GM19240 (cell line): ENCODE measurements at regions not wholly inside any gene's neighbourhood (a gene's known extent, or its start where the extent isn't known, plus 50 kb on each side); places are given as distances from the start of the nearest gene placed in this dataset.
"Not testable (repeated sequence)": the region's sequence is repeated elsewhere in the genome, so short reads cannot be mapped to it uniquely, and the experiment has no call there.

Source experiments
- DNase-seq: peaks from one replicate; pipeline ENCODE4 v3.0.0; 2011; ENCODE audit warnings: low spot score; ENCODE audit not compliant: insufficient read length

- DNase-seq = no peak
Measured at GRCh38 chr5:126027149-126027548, 396.1 kb upstream of the GRAMD2B start.

GRCh38 chr5:126027652-126028051 is 395.6 kb upstream of the GRAMD2B start:
- no peak for DNase-seq

GRCh38 chr5:126028336-126028735 is 394.9 kb upstream of the GRAMD2B start:
- no peak for DNase-seq

- not testable (repeated sequence) for DNase-seq
Measured at GRCh38 chr5:126029282-126029681, 393.9 kb upstream of the GRAMD2B start.

GRCh38 chr5:126030698-126031097 is 392.5 kb upstream of the GRAMD2B start:
- DNase-seq = no peak

- DNase-seq = no peak
Measured at GRCh38 chr5:126031989-126032716, 391.1 kb upstream of the GRAMD2B start.

DNA sequence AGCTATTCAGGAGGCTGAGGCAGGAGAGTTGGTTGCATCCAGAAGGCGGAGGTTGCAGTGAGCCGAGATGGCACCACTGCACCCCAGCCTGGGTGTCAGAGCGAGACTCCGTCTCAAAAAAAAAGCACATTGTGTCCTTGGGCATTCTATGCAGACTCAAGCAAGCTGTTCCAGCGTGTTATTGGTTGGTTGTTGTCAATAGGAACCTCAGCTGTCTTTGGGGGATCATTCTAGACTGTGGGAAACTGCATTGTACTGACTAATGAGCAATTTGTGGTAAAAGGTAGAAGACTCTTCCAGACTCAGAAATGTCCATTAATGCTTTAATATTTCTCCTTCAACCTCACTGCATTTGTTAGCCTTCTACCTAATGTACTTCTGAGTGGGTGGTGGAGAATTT is 379.5 kb upstream of the GRAMD2B start:
- no peak for DNase-seq

DNA sequence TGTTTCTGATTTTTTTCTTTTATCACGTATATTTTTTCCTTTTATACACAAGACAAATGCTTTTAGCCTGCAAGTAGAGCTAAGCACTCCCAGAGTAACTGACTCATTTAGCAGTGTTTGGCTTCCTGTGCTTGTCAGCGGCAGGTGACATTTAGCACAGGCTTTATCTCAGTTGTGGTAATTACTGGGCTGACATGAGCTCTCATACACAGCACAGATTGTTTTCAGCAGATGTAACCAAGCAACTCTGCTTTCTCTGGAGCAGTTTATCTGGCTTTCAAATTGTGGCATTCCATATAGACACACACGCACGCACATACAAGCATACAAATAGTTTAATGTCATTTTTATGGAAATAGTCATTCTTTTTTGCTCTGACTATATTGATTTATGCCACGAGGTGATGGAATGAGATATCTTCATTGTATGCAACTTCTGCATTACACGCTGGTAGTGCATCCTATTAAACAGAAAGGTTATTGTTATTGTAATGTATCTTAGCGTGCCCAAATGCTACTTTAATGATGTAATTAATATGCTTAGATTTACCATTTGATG is 379.0 kb upstream of the GRAMD2B start:
- no peak for DNase-seq

DNA sequence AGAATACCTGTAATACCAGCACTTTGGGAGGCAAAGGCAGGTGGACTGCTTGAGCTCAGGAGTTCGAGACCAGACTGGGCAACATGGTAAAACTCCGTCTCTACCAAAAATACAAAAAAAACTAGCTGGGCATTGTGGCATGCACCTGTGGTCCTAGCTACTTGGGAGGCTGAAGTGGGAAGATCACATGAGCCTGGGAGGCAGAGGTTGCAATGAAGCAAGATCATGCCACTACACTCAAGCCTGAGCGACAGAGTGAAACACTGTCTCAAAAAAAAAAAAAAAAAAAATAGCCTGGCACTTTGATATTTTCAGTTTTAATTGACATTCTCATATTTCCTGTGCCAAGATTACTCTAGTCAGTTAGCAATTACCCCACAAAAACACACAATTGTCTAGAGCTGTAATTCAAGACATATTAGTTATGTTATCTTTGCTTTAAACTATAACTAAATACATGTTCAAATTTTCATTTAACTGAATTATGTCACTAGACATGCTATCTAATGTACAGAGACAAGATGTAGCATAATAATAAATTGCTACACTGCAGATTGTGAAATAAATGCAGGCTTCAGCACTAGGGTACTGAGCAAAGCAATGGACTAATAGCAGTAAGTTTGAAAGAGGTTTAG is 378.2 kb upstream of the GRAMD2B start:
- no peak for DNase-seq

- no peak for DNase-seq
Measured at GRCh38 chr5:126046318-126046717, 376.9 kb upstream of the GRAMD2B start.

GRCh38 chr5:126046846-126047571 is 376.2 kb upstream of the GRAMD2B start:
- DNase-seq = no peak

GRCh38 chr5:126052120-126052519 is 371.1 kb upstream of the GRAMD2B start:
- DNase-seq = no peak

- DNase-seq = no peak
Measured at GRCh38 chr5:126052791-126053190, 370.4 kb upstream of the GRAMD2B start.

GRCh38 chr5:126053630-126054029 is 369.6 kb upstream of the GRAMD2B start:
- no peak for DNase-seq

DNA sequence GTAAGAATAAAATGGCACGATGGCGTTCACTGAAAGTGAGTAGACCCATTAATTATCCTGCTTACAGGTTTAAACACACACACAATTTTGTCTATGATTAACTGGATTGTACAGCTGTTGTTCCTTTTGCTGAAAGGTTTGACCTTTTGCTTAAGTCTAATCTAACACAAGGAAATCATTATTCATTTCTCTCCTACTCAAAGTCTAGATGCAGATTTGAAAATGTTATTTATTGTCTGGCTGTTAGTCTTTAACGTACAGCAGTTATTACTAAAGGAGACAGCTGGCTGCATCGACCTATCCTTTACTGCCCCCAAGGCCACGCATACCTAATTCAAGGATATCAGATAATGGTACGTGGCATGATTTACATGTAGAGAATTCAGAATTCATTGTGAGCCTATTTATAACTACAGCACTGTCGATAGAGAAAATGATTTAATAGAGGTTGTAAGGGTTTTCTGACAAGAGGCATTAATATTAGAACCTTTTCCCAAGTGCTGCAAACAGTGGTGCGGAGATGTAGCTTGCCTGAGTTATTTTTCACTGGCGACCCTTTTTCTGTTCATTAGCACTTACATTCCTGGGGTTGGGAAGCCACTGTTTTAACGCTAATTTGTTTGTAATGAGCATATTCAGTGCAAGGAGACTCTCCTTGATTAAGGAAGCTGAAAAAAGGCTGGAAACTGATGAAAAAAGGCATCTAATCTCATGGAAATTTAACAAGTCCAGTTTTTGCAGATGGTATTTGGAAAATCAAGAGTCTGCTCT is 368.4 kb upstream of the GRAMD2B start:
- no peak for DNase-seq

DNA sequence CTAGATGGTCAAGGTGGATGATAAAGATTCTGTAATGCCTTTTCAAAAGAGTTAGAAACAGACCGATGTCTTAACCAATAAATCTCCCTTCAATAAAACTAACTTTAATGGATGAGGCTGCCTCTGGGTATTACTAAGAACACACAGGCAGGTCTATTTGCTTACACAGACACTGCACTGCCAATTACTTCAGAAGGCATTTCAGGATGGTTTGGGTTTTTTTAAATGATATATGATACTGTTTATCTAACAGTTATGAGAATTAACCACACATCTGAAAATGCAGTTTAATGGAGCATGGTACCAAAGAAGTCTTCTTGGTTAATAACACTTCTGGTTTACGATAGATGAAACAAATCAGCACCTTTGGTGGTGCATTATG is 367.9 kb upstream of the GRAMD2B start:
- DNase-seq = no peak

GRCh38 chr5:126056352-126056751 is 366.9 kb upstream of the GRAMD2B start:
- DNase-seq = no peak

GRCh38 chr5:126056851-126057622 is 366.2 kb upstream of the GRAMD2B start:
- DNase-seq = no peak

DNA sequence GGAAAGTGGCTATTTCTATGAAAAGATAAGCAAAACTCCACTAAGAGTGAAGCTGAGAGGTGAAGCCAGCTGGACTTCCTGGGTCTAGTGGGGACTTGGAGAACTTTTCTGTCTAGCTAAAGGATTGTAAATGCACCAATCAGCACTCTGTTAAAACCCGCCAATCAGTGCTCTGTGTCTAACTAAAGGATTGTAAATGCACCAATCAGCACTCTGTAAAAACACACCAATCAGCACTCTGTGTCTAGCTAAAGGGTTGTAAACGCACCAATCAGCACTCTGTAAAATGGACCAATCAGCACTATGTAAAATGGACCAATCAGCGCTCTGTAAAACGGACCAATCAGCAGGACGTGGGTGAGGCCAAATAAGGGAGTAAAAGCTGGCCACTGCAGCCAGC is 364.8 kb upstream of the GRAMD2B start:
- DNase-seq = not testable (repeated sequence)

DNA sequence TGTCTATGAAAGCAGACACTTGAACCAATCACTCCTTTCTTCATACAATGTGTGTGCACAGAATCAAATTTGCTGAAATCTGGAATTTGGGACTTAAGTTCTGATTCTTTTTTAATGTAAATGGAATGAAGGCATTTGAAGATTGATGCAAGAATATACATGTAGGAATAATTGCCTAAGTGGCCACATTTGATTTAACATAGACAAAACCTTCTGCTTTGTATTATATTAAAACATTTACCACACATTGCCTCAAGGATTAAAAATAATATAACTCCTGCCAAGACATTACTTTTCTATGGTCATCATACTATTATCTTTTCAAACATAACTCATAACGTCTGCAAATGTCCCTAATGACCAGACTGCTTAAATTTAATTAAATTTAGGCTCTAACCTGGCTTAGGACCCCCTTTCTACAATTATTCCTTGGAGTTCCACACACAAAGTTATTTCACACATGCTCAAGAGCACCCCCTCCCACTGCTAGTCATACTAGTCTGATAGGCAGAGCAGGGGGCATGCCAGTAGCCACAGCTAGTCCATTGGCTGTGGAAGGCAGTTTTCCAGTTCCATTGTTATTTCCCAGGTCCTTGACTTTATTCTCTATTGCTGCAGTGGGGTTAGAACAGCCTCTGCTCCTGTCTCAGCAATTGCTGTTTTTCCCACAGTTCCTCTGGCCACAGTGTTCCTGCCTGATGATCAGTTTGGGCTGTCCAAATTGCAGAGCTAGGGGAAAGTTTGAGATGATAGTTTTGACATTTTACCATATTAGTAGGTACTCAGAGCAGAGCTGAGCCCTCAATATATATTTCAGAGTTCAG is 360.6 kb upstream of the GRAMD2B start:
- no peak for DNase-seq
